ENCODE measurements at regions not wholly inside any gene's neighbourhood (a gene's known extent, or its start where the extent isn't known, plus 50 kb on each side); places are given as distances from the start of the nearest gene placed in this dataset.
"Not testable (repeated sequence)": the region's sequence is repeated elsewhere in the genome, so short reads cannot be mapped to it uniquely, and the experiment has no call there.

- H3K9me3 ChIP-seq, result no peaks in the 10 kb centered on the region
- 89 to 100% methylated on average over 1 of the region's 1 CpG for WGBS, 2 donors (ENCODE audit: low coverage in 1 of 2)
- no peak overlapping the region for H3K4me3 ChIP-seq
- no peak overlapping the region for H3K27ac ChIP-seq
- no peak for TF ChIP-seq CTCF (IDR thresholded peaks at IDR 0.05)
- TF ChIP-seq POLR2AphosphoS5 (IDR thresholded peaks at IDR 0.05), result no peak
- no peak for TF ChIP-seq POLR2A (IDR thresholded peaks at IDR 0.05)
- no peak for TF ChIP-seq EP300 (IDR thresholded peaks at IDR 0.05; ENCODE audit: low read depth)
- H3K36me3 ChIP-seq, result no peaks in the 10 kb centered on the region
- H3K27me3 ChIP-seq, result no peaks in the 10 kb centered on the region
- no peaks in the 10 kb centered on the region for H3K4me1 ChIP-seq
- DNase-seq, result no peak
- in situ Hi-C loops (cut with MboI; ENCODE audit: low pct_ligation_motif_present in 1 of 4, low pct_unique_long_range_greater_than_20kb in 1 of 4, low sequenced_read_pairs in 3 of 4) (no loop called here), intact Hi-C loops (cut with DNase I; ENCODE audit: low total_unique reads) (no loop called here)
Measured at GRCh38 chr5:90051756-90052155, 357.8 kb downstream of the CETN3 start.

GRCh38 chr5:90050103-90050502 is 359.5 kb downstream of the CETN3 start:
- 92 to 95% methylated on average over 2 of the region's 2 CpGs for WGBS, 2 donors (ENCODE audit: low coverage in 1 of 2)
- Histone ChIP-seq H3K4me3 (no peak overlapping the region), H3K4me1 (no peaks in the 10 kb centered on the region), H3K27me3 (no peaks in the 10 kb centered on the region), H3K9me3 (no peaks in the 10 kb centered on the region), H3K36me3 (no peaks in the 10 kb centered on the region), H3K27ac (no peak overlapping the region)
- intact Hi-C loops (cut with DNase I; ENCODE audit: low total_unique reads) (no loop called here), in situ Hi-C loops (cut with MboI; ENCODE audit: low pct_ligation_motif_present in 1 of 4, low pct_unique_long_range_greater_than_20kb in 1 of 4, low sequenced_read_pairs in 3 of 4) (no loop called here)
- DNase-seq, result no peak
- TF ChIP-seq CTCF (IDR thresholded peaks at IDR 0.05), result no peak
- TF ChIP-seq EP300 (IDR thresholded peaks at IDR 0.05; ENCODE audit: low read depth), result no peak
- TF ChIP-seq POLR2AphosphoS5 (IDR thresholded peaks at IDR 0.05), result no peak

- Histone ChIP-seq H3K4me1 (no peaks in the 10 kb centered on the region), H3K9me3 (no peaks in the 10 kb centered on the region), H3K36me3 (no peaks in the 10 kb centered on the region), H3K27ac (no peak overlapping the region), H3K4me3 (no peak overlapping the region), H3K27me3 (no peaks in the 10 kb centered on the region)
- in situ Hi-C loops (cut with MboI; ENCODE audit: low pct_ligation_motif_present in 1 of 4, low pct_unique_long_range_greater_than_20kb in 1 of 4, low sequenced_read_pairs in 3 of 4), result no loop called here
- WGBS, 2 donors (ENCODE audit: low coverage in 1 of 2), result 70 to 78% methylated on average over 5 of the region's 5 CpGs
- TF ChIP-seq POLR2AphosphoS5 (IDR thresholded peaks at IDR 0.05) (no peak), CTCF (IDR thresholded peaks at IDR 0.05) (no peak)
- intact Hi-C loops (cut with DNase I; ENCODE audit: low total_unique reads), result no loop called here
- DNase-seq, result no peak
Measured at GRCh38 chr5:90047113-90047512, 362.4 kb downstream of the CETN3 start.

GRCh38 chr5:90040082-90040481 is 369.5 kb downstream of the CETN3 start:
- H3K4me3 ChIP-seq; in situ Hi-C loops (cut with MboI; ENCODE audit: low pct_ligation_motif_present in 1 of 4, low pct_unique_long_range_greater_than_20kb in 1 of 4, low sequenced_read_pairs in 3 of 4); H3K4me1 ChIP-seq; H3K27me3 ChIP-seq; H3K9me3 ChIP-seq; intact Hi-C loops (cut with DNase I; ENCODE audit: low total_unique reads); H3K36me3 ChIP-seq; DNase-seq; H3K27ac ChIP-seq: not testable (repeated sequence)
- 84 to 88% methylated on average over 3 to 4 of the region's 4 CpGs for WGBS, 2 donors (ENCODE audit: low coverage in 1 of 2)

GRCh38 chr5:90037646-90038045 is 371.9 kb downstream of the CETN3 start:
- no peaks in the 10 kb centered on the region for H3K36me3 ChIP-seq
- TF ChIP-seq EP300 (IDR thresholded peaks at IDR 0.05; ENCODE audit: low read depth), result no peak
- no peak for TF ChIP-seq POLR2A (IDR thresholded peaks at IDR 0.05)
- no peak for TF ChIP-seq CTCF (IDR thresholded peaks at IDR 0.05)
- TF ChIP-seq POLR2AphosphoS5 (IDR thresholded peaks at IDR 0.05), result no peak
- in situ Hi-C loops (cut with MboI; ENCODE audit: low pct_ligation_motif_present in 1 of 4, low pct_unique_long_range_greater_than_20kb in 1 of 4, low sequenced_read_pairs in 3 of 4) (no loop called here), intact Hi-C loops (cut with DNase I; ENCODE audit: low total_unique reads) (no loop called here)
- no peak overlapping the region for H3K4me3 ChIP-seq
- no peaks in the 10 kb centered on the region for H3K27me3 ChIP-seq
- no peak for DNase-seq
- peaks cover 0 to 5% of the 10 kb centered on the region in 2 donors for H3K9me3 ChIP-seq
- no peak overlapping the region for H3K27ac ChIP-seq
- H3K4me1 ChIP-seq, result no peaks in the 10 kb centered on the region
- WGBS, 2 donors (ENCODE audit: low coverage in 1 of 2), result 20 to 77% methylated on average over 1 to 4 of the region's 4 CpGs
